ENCODE measurements at regions not wholly inside any gene's neighbourhood (a gene's known extent, or its start where the extent isn't known, plus 50 kb on each side); places are given as distances from the start of the nearest gene placed in this dataset.

- Histone ChIP-seq H3K9ac (ENCODE audit: insufficient read depth, low read depth, low read length) (no peak overlapping the region), H4K20me1 (ENCODE audit: insufficient read depth, low read length) (no peaks in the 10 kb centered on the region), H3K9me3 (ENCODE audit: low read length) (no peaks in the 10 kb centered on the region), H2AFZ (ENCODE audit: low read length) (no peak overlapping the region), H3K36me3 (replicated peaks in 1 of 2; ENCODE audit: control insufficient read depth in 1 of 2, insufficient read depth in 2 of 2, low read length in 2 of 2) (no peaks in the 10 kb centered on the region), H3K4me1 (ENCODE audit: insufficient read depth, low read length) (no peaks in the 10 kb centered on the region), H3K4me2 (ENCODE audit: low read depth, low read length) (no peak overlapping the region), H3K27ac (ENCODE audit: extremely low read length, insufficient read depth, low read length) (no peak overlapping the region), H3K79me2 (ENCODE audit: insufficient read depth, low read length) (no peaks in the 10 kb centered on the region), H3K4me3 (replicated peaks in 1 of 3; ENCODE audit: insufficient read depth in 1 of 3, low read depth in 2 of 3, low read length in 3 of 3) (no peak overlapping the region), H3K27me3 (ENCODE audit: control insufficient read depth in 1 of 2, insufficient read depth in 2 of 2, low read length in 2 of 2) (peaks cover 0 to 2% of the 10 kb centered on the region in 2 experiments; a peak in 2 of 5 replicates)
- FAIRE-seq (no peak), DNase-seq (ENCODE audit: low spot score) (no peak), ATAC-seq (no peak)
- POLR2A ChIA-PET, result no interaction called here
- in situ Hi-C loops (cut with HindIII; ENCODE audit: extremely low pct_ligation_motif_present, low pct_unique_long_range_greater_than_20kb), result no loop called here
- CTCF ChIA-PET (ENCODE audit: low intra/inter-chr PET ratio, low total read pairs), result no interaction called here
- 0% methylated on average over 3 of the region's 4 CpGs for WGBS (ENCODE audit: low lambda C conversion rate)
- no peak for TF ChIP-seq MTA1 (CRISPR knock-in tag; IDR thresholded peaks at IDR 0.05; ENCODE audit: borderline replicate concordance)
- TF ChIP-seq, protein P1, sequence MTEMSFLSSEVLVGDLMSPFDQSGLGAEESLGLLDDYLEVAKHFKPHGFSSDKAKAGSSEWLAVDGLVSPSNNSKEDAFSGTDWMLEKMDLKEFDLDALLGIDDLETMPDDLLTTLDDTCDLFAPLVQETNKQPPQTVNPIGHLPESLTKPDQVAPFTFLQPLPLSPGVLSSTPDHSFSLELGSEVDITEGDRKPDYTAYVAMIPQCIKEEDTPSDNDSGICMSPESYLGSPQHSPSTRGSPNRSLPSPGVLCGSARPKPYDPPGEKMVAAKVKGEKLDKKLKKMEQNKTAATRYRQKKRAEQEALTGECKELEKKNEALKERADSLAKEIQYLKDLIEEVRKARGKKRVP (CRISPR knock-in tag; IDR thresholded peaks at IDR 0.05), result no peak
- no TSS peak for BruUV-seq (replicated peaks)
- intact Hi-C loops (cut with micrococcal nuclease; ENCODE audit: unreplicated experiment), result no loop called here
Measured at GRCh38 chr2:234305846-234306245, 191.0 kb downstream of the ARL4C start.

- H2AFZ ChIP-seq (ENCODE audit: low read length), result no peak overlapping the region
- H3K4me1 ChIP-seq (ENCODE audit: insufficient read depth, low read length), result no peaks in the 10 kb centered on the region
- H3K4me3 ChIP-seq (replicated peaks in 1 of 3; ENCODE audit: insufficient read depth in 1 of 3, low read depth in 2 of 3, low read length in 3 of 3), result no peak overlapping the region
- no peak for FAIRE-seq
- peaks cover 0 to 2% of the 10 kb centered on the region in 2 experiments; a peak in 2 of 5 replicates for H3K27me3 ChIP-seq (ENCODE audit: control insufficient read depth in 1 of 2, insufficient read depth in 2 of 2, low read length in 2 of 2)
- no peaks in the 10 kb centered on the region for H4K20me1 ChIP-seq (ENCODE audit: insufficient read depth, low read length)
- in situ Hi-C loops (cut with HindIII; ENCODE audit: extremely low pct_ligation_motif_present, low pct_unique_long_range_greater_than_20kb), result no loop called here
- no peak for ATAC-seq
- ChIA-PET CTCF (ENCODE audit: low intra/inter-chr PET ratio, low total read pairs) (no interaction called here), POLR2A (no interaction called here)
- under 1% methylated on average over 5 of the region's 5 CpGs for WGBS (ENCODE audit: low lambda C conversion rate)
- no peaks in the 10 kb centered on the region for H3K79me2 ChIP-seq (ENCODE audit: insufficient read depth, low read length)
- no peaks in the 10 kb centered on the region for H3K36me3 ChIP-seq (replicated peaks in 1 of 2; ENCODE audit: control insufficient read depth in 1 of 2, insufficient read depth in 2 of 2, low read length in 2 of 2)
- no peak for DNase-seq (ENCODE audit: low spot score)
- intact Hi-C loops (cut with micrococcal nuclease; ENCODE audit: unreplicated experiment), result no loop called here
- no peak overlapping the region for H3K9ac ChIP-seq (ENCODE audit: insufficient read depth, low read depth, low read length)
- H3K4me2 ChIP-seq (ENCODE audit: low read depth, low read length), result no peak overlapping the region
- H3K27ac ChIP-seq (ENCODE audit: extremely low read length, insufficient read depth, low read length), result no peak overlapping the region
- BruUV-seq (replicated peaks), result no TSS peak
- no peaks in the 10 kb centered on the region for H3K9me3 ChIP-seq (ENCODE audit: low read length)
- TF ChIP-seq ZNF414 (CRISPR knock-in tag; IDR thresholded peaks at IDR 0.05), result no peak
- no peak for TF ChIP-seq PPARG (CRISPR knock-in tag; conservative IDR thresholded peaks at IDR 0.05)
- TF ChIP-seq ZNF670 (CRISPR knock-in tag; IDR thresholded peaks at IDR 0.05; ENCODE audit: borderline replicate concordance), result no peak
- TF ChIP-seq TERF1 (CRISPR knock-in tag; IDR thresholded peaks at IDR 0.05), result no peak
- TF ChIP-seq HOXD1 (CRISPR knock-in tag; IDR thresholded peaks at IDR 0.05), result no peak
- no peak for TF ChIP-seq NFE2L2 (IDR thresholded peaks at IDR 0.05; ENCODE audit: low read length)
- no peak for TF ChIP-seq ZFP41 (CRISPR knock-in tag; IDR thresholded peaks at IDR 0.05; ENCODE audit: borderline replicate concordance)
- no peak for TF ChIP-seq ZNF20 (CRISPR knock-in tag; IDR thresholded peaks at IDR 0.05)
- no peak for TF ChIP-seq HCFC1 (IDR thresholded peaks at IDR 0.05; ENCODE audit: low read depth, low read length)
- TF ChIP-seq POLR2AphosphoS5 (IDR thresholded peaks at IDR 0.05; ENCODE audit: low read depth, low read length), result no peak
- TF ChIP-seq, protein P2, sequence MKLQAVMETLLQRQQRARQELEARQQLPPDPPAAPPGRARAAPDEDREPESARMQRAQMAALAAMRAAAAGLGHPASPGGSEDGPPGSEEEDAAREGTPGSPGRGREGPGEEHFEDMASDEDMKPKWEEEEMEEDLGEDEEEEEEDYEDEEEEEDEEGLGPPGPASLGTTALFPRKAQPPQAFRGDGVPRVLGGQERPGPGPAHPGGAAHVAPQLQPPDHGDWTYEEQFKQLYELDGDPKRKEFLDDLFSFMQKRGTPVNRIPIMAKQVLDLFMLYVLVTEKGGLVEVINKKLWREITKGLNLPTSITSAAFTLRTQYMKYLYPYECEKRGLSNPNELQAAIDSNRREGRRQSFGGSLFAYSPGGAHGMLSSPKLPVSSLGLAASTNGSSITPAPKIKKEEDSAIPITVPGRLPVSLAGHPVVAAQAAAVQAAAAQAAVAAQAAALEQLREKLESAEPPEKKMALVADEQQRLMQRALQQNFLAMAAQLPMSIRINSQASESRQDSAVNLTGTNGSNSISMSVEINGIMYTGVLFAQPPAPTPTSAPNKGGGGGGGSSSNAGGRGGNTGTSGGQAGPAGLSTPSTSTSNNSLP (IDR thresholded peaks at IDR 0.05; ENCODE audit: low read depth, low read length), result no peak
- no peak for TF ChIP-seq KDM5A (IDR thresholded peaks at IDR 0.05; ENCODE audit: borderline replicate concordance, low read length)
- TF ChIP-seq ZMYM3 (CRISPR knock-in tag; IDR thresholded peaks at IDR 0.05), result no peak
- no peak for TF ChIP-seq ZNF619 (CRISPR knock-in tag; IDR thresholded peaks at IDR 0.05)
- TF ChIP-seq EZH2 (conservative IDR thresholded peaks at IDR 0.05; ENCODE audit: low read depth, low read length), result no peak
Measured at GRCh38 chr2:234304950-234305349, 191.9 kb downstream of the ARL4C start.

Measured in HepG2 (cell line).